NK-92 treated with Interleukin-12 subunit alpha and Interleukin-12 subunit beta, amount 100 ng/mL, for 24 hours (cell line): ENCODE measurements at regions not wholly inside any gene's neighbourhood (a gene's known extent, or its start where the extent isn't known, plus 50 kb on each side); places are given as distances from the start of the nearest gene placed in this dataset.

ENCODE experiments used
- DNase-seq: peaks from one replicate; lab custom pipeline; 2025; lab: John Stamatoyannopoulos, UW

DNA sequence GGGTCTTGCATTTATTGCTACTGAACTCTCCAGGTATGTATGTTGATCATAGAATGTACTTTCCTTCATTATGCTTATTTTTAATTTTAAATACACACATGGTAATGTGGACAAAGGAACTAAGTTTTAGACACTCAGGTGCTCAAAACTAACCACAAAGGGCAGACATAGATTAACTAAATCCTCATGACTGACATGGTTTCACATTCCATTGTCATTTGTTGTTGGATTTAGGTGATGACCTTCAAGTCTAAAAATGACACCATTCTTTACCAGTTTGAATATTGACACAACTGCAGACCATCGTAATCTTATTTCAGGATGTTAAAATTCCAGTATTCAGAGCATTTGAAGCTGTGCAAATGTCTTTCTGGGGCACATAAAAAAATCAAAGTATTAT lies 128.4 kb downstream of the BBS10 start:
- DNase-seq, result no peak

DNA sequence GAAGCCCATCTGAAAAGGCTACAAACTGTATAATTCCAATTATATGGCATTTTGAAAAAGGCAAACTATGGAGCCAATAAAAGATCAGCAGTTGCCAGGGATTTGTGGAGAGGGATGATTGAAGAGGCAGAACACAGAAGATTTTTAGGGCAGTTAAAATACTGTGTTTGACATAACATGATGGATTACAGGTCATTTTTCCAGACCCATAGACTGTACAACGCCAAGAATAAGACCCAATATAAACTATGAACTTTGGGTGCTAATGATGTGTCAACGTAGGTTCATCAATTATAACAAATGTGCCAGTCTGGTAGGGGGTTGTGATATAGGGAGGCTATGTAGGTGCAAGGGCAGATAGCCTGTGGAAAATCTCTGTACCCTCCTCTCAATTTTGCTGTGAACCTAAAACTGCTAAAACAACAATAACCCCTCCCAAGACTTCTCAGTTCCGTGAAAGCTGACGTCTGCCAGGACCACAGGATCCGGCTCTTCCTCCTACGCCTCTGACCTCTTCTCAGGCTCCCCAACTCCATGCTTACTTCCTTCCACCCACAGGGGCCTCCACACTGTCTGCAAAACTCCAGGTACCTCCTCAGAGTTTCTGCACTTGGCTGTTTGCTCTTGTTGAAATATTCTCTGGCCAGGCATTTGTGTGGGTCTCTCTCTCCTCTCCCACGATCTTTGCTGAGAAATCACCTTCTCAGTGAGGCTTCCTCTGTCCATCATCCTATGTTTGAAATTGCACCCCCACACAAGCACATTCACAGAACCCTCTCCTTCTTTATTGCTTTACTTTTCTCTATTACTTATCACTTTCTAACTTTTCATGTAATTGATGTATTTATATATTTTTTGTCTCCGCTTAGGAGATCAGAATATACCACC lies 131.4 kb downstream of the BBS10 start:
- no peak for DNase-seq

GRCh38 chr12:76208129-76208528 lies 123.6 kb upstream of the NAP1L1 start:
- no peak for DNase-seq

- DNase-seq, result no peak
Observed at GRCh38 chr12:76206677-76207072, 122.2 kb upstream of the NAP1L1 start.

- no peak for DNase-seq
Observed at GRCh38 chr12:76206039-76206676, 121.7 kb upstream of the NAP1L1 start.

GRCh38 chr12:76202621-76203020 lies 118.1 kb upstream of the NAP1L1 start:
- no peak for DNase-seq

- peak; percentile 2 for DNase-seq
Observed at GRCh38 chr12:76201758-76202157, 117.3 kb upstream of the NAP1L1 start.

GRCh38 chr12:76201316-76201715 lies 116.8 kb upstream of the NAP1L1 start:
- DNase-seq, result peak; percentile 2

DNA sequence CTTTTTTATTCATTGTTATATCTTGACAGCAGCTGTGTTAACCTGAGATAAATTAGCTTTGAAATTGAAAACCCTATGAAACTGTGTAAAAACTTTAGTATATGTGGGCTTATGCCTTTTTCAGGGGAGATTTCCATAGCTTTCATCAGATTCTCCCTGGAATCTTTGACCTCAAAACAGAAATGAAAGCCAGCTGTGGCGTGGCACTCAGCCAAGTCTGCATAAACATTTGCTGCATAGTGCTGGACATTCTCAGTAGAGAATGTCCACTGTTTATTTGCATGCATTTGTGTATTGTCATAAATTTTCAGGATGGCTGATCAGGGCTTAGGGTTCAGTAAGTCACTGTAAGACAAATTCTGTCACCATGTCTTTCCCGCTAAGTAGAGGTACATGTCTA lies 115.3 kb upstream of the NAP1L1 start:
- DNase-seq, result no peak

DNA sequence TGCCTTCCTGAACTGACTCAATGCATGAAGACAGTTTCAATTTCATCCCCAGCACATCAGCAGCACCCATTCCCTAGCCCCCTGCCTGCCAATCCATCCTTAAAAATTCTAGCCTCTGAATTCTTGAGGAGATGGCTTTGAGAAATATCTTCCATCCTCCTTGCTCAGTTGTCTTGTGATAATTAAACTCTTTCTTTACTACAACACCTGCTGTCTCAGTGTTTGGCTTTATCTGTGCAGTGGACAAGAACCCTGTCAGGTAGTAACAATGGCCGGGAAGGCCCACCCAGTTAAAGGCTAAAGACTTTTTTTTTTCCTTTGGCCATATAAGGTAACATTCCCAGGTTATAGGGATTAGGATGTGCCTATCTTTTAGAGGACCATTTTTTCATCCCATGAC lies 114.4 kb upstream of the NAP1L1 start:
- DNase-seq, result no peak

- DNase-seq, result no peak
Observed at GRCh38 chr12:76197283-76197682, 112.8 kb upstream of the NAP1L1 start.

DNA sequence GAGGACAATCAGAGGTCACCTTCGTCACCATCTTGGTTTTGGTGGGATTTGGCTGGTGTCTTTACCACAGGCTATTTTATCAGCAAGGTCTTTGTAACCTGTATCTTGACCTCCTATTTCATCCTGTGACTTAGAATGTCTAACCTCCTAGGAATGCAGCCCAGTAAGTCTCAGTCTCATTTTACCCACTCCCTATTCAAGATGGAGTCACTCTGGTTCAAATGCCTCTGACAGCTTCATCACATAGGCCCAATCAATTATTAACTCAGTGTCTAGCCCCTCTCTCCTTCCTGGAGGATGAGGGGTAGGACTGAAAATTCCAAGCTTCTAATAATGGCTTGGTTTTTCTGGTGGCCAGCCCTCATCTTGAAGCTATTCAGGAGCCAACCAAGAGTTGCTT lies 111.4 kb upstream of the NAP1L1 start:
- no peak for DNase-seq

DNA sequence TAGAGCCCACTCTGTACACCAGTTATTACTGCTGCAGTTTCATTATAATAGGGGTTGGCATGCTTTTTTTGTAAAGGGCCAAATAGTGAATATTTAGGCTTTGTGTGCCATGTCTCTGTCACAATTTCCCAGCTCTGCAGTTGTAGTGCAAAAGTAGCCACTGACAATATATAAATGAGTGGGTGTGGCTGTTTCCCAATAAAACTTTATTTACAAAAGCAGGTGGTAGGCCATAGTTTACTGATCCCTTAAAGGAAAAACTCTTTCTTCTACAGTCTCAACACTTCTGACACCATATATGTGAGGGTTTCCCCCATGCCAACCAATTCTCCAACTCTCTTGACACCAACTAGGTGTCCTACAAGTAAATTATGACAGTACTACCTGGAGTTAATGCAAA lies 110.2 kb upstream of the NAP1L1 start:
- DNase-seq, result no peak

GRCh38 chr12:76193961-76194360 lies 109.5 kb upstream of the NAP1L1 start:
- no peak for DNase-seq

DNA sequence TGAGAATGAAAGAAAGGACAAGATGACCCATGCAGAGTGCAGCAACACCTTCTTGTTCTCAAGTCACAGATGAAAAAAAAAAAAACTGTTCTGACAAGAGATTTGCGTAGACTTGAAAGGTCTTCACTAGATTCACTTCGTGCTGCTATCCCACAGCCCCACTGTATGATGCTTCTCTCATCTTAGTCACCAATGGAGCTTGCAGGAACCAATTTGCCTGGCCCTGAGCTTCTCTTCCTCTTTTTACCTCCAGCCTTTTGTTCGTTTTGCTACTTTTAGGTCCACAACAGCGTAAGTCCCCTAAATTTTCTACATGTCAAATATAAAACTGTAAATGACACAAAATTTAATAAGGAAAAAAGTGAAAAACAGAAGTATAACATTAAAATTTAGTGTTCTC lies 107.9 kb upstream of the NAP1L1 start:
- no peak for DNase-seq

DNA sequence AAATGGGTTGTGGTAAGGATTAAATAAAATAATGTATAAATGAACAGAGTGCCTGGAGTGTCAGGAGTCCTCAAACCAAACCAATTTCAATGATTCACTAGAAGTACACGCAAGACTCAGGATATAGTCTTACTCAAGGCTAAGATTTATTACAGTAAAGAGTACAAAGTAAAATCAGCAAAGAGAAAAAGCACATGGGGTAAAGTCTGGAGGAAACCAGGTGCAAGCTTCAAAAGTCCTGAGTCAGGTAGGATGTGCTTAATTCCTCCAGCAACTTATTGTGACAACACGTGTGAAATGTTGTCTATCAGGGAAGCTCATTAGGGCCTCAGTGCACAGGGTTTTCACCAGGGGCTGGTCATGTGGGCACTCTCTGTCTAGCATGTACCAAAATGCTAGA lies 105.8 kb upstream of the NAP1L1 start:
- DNase-seq, result no peak

- no peak for DNase-seq
Observed at GRCh38 chr12:76189851-76190250, 105.4 kb upstream of the NAP1L1 start.

- DNase-seq, result no peak
Observed at GRCh38 chr12:76187177-76187576, 102.7 kb upstream of the NAP1L1 start.

DNA sequence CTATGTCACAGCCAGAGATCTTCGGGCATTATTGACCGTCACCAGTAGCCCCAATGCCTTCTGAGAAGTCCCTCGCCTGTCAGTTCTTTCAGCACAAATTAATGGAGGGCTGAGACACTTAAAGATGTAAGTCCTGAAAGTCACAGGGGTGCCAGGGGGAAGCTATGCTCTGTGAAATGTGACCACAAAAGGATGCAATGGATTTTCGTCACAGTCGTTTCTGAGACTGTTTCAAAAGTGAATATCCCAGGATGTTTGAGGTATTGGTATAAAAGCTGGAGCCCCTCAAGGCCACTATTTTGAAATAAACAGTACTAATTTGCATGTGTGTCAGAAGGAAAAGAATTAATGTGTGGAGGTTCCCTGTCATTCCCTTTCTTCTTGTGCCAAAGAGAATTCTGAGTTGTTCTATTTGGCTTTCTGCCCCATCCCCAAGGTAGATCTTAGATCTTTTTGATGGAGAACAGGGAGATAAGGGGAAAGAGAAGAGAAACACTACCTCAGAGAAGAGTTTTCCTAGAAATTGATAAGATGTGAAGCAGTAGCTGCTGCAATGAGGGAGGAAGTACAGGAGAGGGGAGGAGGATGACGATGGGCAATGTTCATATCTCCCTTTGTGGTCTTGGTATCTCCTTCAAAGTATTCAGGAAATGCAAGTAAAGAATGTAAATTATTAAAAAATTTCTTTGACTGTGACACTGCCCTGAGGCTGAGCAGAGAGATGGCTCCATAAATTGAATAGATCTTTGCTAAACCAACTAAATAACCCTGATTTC lies 101.8 kb upstream of the NAP1L1 start:
- DNase-seq, result no peak

DNA sequence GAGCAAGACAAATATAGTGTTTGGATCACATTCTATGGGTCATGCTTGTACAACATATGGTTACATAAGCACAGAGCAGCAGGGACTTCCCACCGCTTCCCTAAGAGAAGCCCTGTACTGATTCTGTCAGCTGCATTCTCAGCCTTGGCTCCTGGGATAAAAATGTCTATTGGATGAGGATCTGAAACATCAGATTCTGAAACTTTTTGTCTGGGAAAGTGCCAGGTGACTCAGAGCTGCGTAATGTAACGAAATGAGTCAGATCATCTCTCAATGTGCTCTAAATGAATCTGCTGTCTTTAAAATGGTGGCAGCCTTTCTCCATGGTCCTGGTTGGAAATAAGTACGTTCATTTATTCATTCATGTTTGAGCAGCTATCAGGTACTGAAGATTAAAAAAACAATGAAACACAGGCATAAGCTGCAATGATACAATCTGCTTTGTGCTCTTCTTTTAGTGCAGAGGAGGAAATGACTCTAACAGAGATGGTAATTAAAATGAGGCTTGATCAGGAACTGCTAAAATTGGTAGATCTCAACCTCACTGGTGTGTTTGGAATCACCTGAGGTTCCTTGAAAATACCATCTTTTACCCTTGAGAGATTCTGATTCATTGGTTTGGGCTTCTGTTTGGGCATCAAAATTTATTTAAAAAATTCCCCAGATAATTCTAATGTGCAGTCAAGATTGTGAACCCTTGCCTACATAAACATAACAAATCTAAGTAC lies 99.1 kb upstream of the NAP1L1 start:
- no peak for DNase-seq

GRCh38 chr12:76180401-76181277 lies 96.2 kb upstream of the NAP1L1 start:
- no peak for DNase-seq
